NB4 (cell line): ENCODE measurements at regions not wholly inside any gene's neighbourhood (a gene's known extent, or its start where the extent isn't known, plus 50 kb on each side); places are given as distances from the start of the nearest gene placed in this dataset.

Experiments used
- CTCF ChIP-seq: IDR thresholded peaks from one replicate; pipeline ENCODE4 v1.5.1; 2012; ENCODE audit warnings: low read depth, low read length
- MAX ChIP-seq: IDR thresholded peaks from 2 replicates; pipeline ENCODE4 v1.6.1; 2011; ENCODE audit warnings: low read depth, low read length
- MYC ChIP-seq: IDR thresholded peaks from 2 replicates; pipeline ENCODE4 v1.6.1; 2011; ENCODE audit warnings: low read depth, low read length
- POLR2A ChIP-seq: IDR thresholded peaks from 2 replicates; pipeline ENCODE4 v1.6.1; 2011; ENCODE audit warnings: mild to moderate bottlenecking; ENCODE audit not compliant: insufficient read length; ENCODE audit errors: extremely low read depth

- TF ChIP-seq CTCF (no peak), MAX (no peak), MYC (no peak), POLR2A (no peak)
These were observed 147.2 kb upstream of the GGTLC1 start for GRCh38 chr20:24135781-24136180.
